ENCODE measurements at regions not wholly inside any gene's neighbourhood (a gene's known extent, or its start where the extent isn't known, plus 50 kb on each side); places are given as distances from the start of the nearest gene placed in this dataset.

GRCh38 chr20:24277196-24277595 is 192.2 kb upstream of the SYNDIG1 start:
- TF ChIP-seq CTCF (conservative IDR thresholded peaks at IDR 0.05) (no peak), EZH2 (IDR thresholded peaks at IDR 0.05; ENCODE audit: low read depth) (no peak)
